Embryonic facial prominence (tissue), 1 donor: ENCODE measurements at regions not wholly inside any gene's neighbourhood (a gene's known extent, or its start where the extent isn't known, plus 50 kb on each side); places are given as distances from the start of the nearest gene placed in this dataset.
A peak's percentile ranks its signal among the peaks of the same experiment; 100 is the strongest.

Experiments used
- DNase-seq: peaks from one replicate; pipeline ENCODE4 v3.0.0-alpha.2; 2016; ENCODE audit errors: extremely low spot score

GRCh38 chr11:11789735-11790369 lies 51.9 kb upstream of the USP47 start:
- no peak for DNase-seq

- DNase-seq, result no peak
Observed at GRCh38 chr11:11788063-11788710, 53.6 kb upstream of the USP47 start.

- peak; percentile 67 for DNase-seq
Observed at GRCh38 chr11:11787305-11788062, 54.3 kb upstream of the USP47 start.

GRCh38 chr11:11786771-11787170 lies 55.0 kb upstream of the USP47 start:
- DNase-seq, result no peak

GRCh38 chr11:11786234-11786633 lies 55.5 kb upstream of the USP47 start:
- DNase-seq, result no peak

- DNase-seq, result no peak
Observed at GRCh38 chr11:11782532-11783110, 59.2 kb upstream of the USP47 start.

- DNase-seq, result no peak
Observed at GRCh38 chr11:11780858-11781257, 60.9 kb upstream of the USP47 start.

GRCh38 chr11:11779975-11780374 lies 61.8 kb upstream of the USP47 start:
- no peak for DNase-seq

GRCh38 chr11:11777897-11778296 lies 63.9 kb upstream of the USP47 start:
- no peak for DNase-seq

- no peak for DNase-seq
Observed at GRCh38 chr11:11776714-11777113, 65.1 kb upstream of the USP47 start.

- no peak for DNase-seq
Observed at GRCh38 chr11:11774928-11775327, 66.8 kb upstream of the USP47 start.

GRCh38 chr11:11772865-11773515 lies 68.8 kb upstream of the USP47 start:
- no peak for DNase-seq

- no peak for DNase-seq
Observed at GRCh38 chr11:11770921-11771486, 70.8 kb upstream of the USP47 start.

- DNase-seq, result no peak
Observed at GRCh38 chr11:11770296-11770695, 71.5 kb upstream of the USP47 start.

- DNase-seq, result no peak
Observed at GRCh38 chr11:11769782-11770181, 72.0 kb upstream of the USP47 start.

- no peak for DNase-seq
Observed at GRCh38 chr11:11769362-11769761, 72.4 kb upstream of the USP47 start.

GRCh38 chr11:11764423-11764803 lies 77.4 kb upstream of the USP47 start:
- no peak for DNase-seq

GRCh38 chr11:11763796-11764422 lies 77.9 kb upstream of the USP47 start:
- DNase-seq, result no peak

GRCh38 chr11:11760838-11761237 lies 80.9 kb upstream of the USP47 start:
- DNase-seq, result no peak

GRCh38 chr11:11758603-11759196 lies 83.1 kb upstream of the USP47 start:
- no peak for DNase-seq

GRCh38 chr11:11757909-11758308 lies 83.9 kb upstream of the USP47 start:
- no peak for DNase-seq
